HCT116 (cell line): ENCODE measurements at regions not wholly inside any gene's neighbourhood (a gene's known extent, or its start where the extent isn't known, plus 50 kb on each side); places are given as distances from the start of the nearest gene placed in this dataset.

Experiments used
- ATAC-seq: fragments of 200-7000 bp; cut with Tn5 transposase; 2 replicates; pipeline ENCODE4 v1.9.1; 2020; ENCODE audit warnings: mild to moderate bottlenecking, moderate library complexity
- BruUV-seq: library from RNA; stranded (reverse); fragments of 400-500 nt; replicated peaks from 2 replicates; lab custom pipeline; 2021; lab: Mats Ljungman, UMichigan
- CTCF ChIA-PET: fragments of 300-600 bp; sonication (Branson Sonifier 250); formaldehyde crosslinking; loops from one replicate; lab custom pipeline; 2021; ENCODE audit warnings: antibody characterized with exemption; lab: Charles Lee
- POLR2A ChIA-PET: fragments of 300-600, 350-600 bp; sonication (Branson Sonifier 250); formaldehyde crosslinking; loops from one replicate; lab custom pipeline; 2021; ENCODE audit warnings: antibody characterized with exemption; lab: Charles Lee
- RAD21 ChIA-PET, 2 experiments: fragments of 300-600 bp; sonication (Branson Sonifier 250); formaldehyde crosslinking; loops; one replicate each; lab custom pipeline; 2023; ENCODE audit warnings: low total read pairs in 2 of 2; ENCODE audit not compliant: uncharacterized antibody in 2 of 2, unreplicated experiment in 2 of 2, low non-redundant PET in 1 of 2; lab: Charles Lee
- DNase-seq: peaks from one replicate; pipeline ENCODE4 v3.0.0-alpha.2; 2010; ENCODE audit warnings: low read depth, low spot score
- H2AFZ ChIP-seq: fragments of 200-600 bp; shearing (Covaris generic), sonication (generic); 2 replicates; pipeline ENCODE4 v1.6.1; 2017; ENCODE audit warnings: low read depth, mixed run types, mixed read lengths, antibody characterized with exemption, low read length; ENCODE audit not compliant: poor library complexity, severe bottlenecking
- H3K27ac ChIP-seq: 2 replicates; pipeline ENCODE4 v1.5.1; 2012; ENCODE audit warnings: low read depth, low read length
- H3K27me3 ChIP-seq: fragments of 200-600 bp; sonication (generic); 2 replicates; pipeline ENCODE4 v1.6.1; 2016; ENCODE audit warnings: mixed run types, low read length, mixed read lengths; ENCODE audit not compliant: insufficient read depth
- H3K36me3 ChIP-seq, 2 experiments: fragments of 200-500 bp in 1 of 2; fragments of 200-600 bp in 1 of 2; sonication (Bioruptor generic) in 1 of 2; sonication (generic) in 1 of 2; 2 replicates each; pipeline versions ENCODE4 v1.5.1 to v1.6.1; 2014 to 2016; ENCODE audit warnings: low read length in 2 of 2, inconsistent platforms in 1 of 2, mixed read lengths in 1 of 2, mixed run types in 1 of 2; ENCODE audit not compliant: insufficient read depth in 2 of 2, control insufficient read depth in 1 of 2
- H3K4me1 ChIP-seq, 2 experiments: fragments of 200-600 bp in 1 of 2; sonication (generic) in 1 of 2; 2 replicates each; pipeline versions ENCODE4 v1.5.1 to v1.6.1; 2012 to 2017; ENCODE audit warnings: low read length in 2 of 2, inconsistent platforms in 1 of 2, mild to moderate bottlenecking in 1 of 2, mixed read lengths in 1 of 2, mixed run types in 1 of 2, moderate library complexity in 1 of 2; ENCODE audit not compliant: insufficient read depth in 2 of 2, control insufficient read depth in 1 of 2
- H3K4me2 ChIP-seq: fragments of 200-600 bp; sonication (generic); 2 replicates; pipeline ENCODE4 v1.6.1; 2017; ENCODE audit warnings: mixed run types, low read length, mixed read lengths
- H3K4me3 ChIP-seq, 2 experiments: fragments of 200-600 bp in 1 of 2; sonication (generic) in 1 of 2; replicated peaks in 1 of 2; 2 replicates each; pipeline ENCODE4 v1.5.1; 2011 to 2016; ENCODE audit warnings: low read length in 2 of 2, control low read depth in 1 of 2, low read depth in 1 of 2, mild to moderate bottlenecking in 1 of 2, mixed read lengths in 1 of 2, mixed run types in 1 of 2
- H3K79me2 ChIP-seq: fragments of 200-600 bp; sonication (generic); 2 replicates; pipeline ENCODE4 v1.6.1; 2017; ENCODE audit warnings: mild to moderate bottlenecking, mixed run types, low read length, moderate library complexity, mixed read lengths; ENCODE audit not compliant: insufficient read depth
- H3K9ac ChIP-seq: fragments of 200-600 bp; sonication (generic); 2 replicates; pipeline ENCODE4 v1.6.1; 2016; ENCODE audit warnings: low read length, mixed read lengths
- H3K9me2 ChIP-seq: fragments of 200-600 bp; sonication (generic), shearing (Covaris generic); 2 replicates; pipeline ENCODE4 v1.6.1; 2017; ENCODE audit warnings: mixed run types, mild to moderate bottlenecking, moderate library complexity; ENCODE audit not compliant: insufficient read depth
- H3K9me3 ChIP-seq, 2 experiments: fragments of 200-500 bp in 1 of 2; fragments of 200-600 bp in 1 of 2; sonication (Bioruptor generic) in 1 of 2; sonication (generic) in 1 of 2; 2 replicates each; pipeline ENCODE4 v1.6.1; 2014 to 2017; ENCODE audit warnings: low read length in 2 of 2, mixed read lengths in 2 of 2, inconsistent platforms in 1 of 2, low read depth in 1 of 2, mild to moderate bottlenecking in 1 of 2, mixed run types in 1 of 2, moderate library complexity in 1 of 2; ENCODE audit not compliant: control insufficient read depth in 1 of 2, insufficient read depth in 1 of 2
- H4K20me1 ChIP-seq: fragments of 200-600 bp; sonication (generic), shearing (Covaris generic); 2 replicates; pipeline ENCODE4 v1.6.1; 2017; ENCODE audit warnings: mixed run types, mild to moderate bottlenecking, moderate library complexity; ENCODE audit not compliant: insufficient read depth
- ELF1 ChIP-seq: IDR thresholded peaks from 2 replicates; pipeline ENCODE4 v1.6.1; 2012; ENCODE audit warnings: low read depth, borderline replicate concordance
- EZH2phosphoT487 ChIP-seq: fragments of 200-600 bp; IDR thresholded peaks from 2 replicates; pipeline ENCODE4 v1.6.1; 2018; ENCODE audit warnings: antibody characterized with exemption, borderline replicate concordance
- MAX ChIP-seq: IDR thresholded peaks from 2 replicates; pipeline ENCODE4 v1.6.1; 2012
- RAD21 ChIP-seq: IDR thresholded peaks from 2 replicates; pipeline ENCODE4 v1.6.1; 2012; ENCODE audit warnings: low read depth, mild to moderate bottlenecking
- REST ChIP-seq: IDR thresholded peaks from 2 replicates; pipeline ENCODE4 v1.6.1; 2012; ENCODE audit warnings: low read depth
- SIN3A ChIP-seq: IDR thresholded peaks from 2 replicates; pipeline ENCODE4 v1.6.1; 2012; ENCODE audit warnings: low read depth
- ZBTB33 ChIP-seq: IDR thresholded peaks from 2 replicates; pipeline ENCODE4 v1.6.1; 2011; ENCODE audit warnings: mild to moderate bottlenecking, low read length, moderate library complexity; ENCODE audit not compliant: insufficient replicate concordance; ENCODE audit errors: extremely low read depth
- intact Hi-C: fragments of 100-400 bp; cut with micrococcal nuclease; formaldehyde crosslinking; loops from 2 replicates; pipeline ENCODE4 v1.10.0; 2022

- no peak overlapping the region for H3K4me2 ChIP-seq
- H3K9me3 ChIP-seq = no peaks in the 10 kb centered on the region
- H3K4me3 ChIP-seq = no peak overlapping the region
- ChIA-PET RAD21 (no interaction called here), CTCF (no interaction called here), POLR2A (no interaction called here)
- no peak overlapping the region for H2AFZ ChIP-seq
- intact Hi-C loops = no loop called here
- H3K27me3 ChIP-seq = no peaks in the 10 kb centered on the region
- ATAC-seq = no peak
- no peak overlapping the region for H3K9ac ChIP-seq
- no peaks in the 10 kb centered on the region for H4K20me1 ChIP-seq
- no peaks in the 10 kb centered on the region for H3K36me3 ChIP-seq
- H3K4me1 ChIP-seq = no peaks in the 10 kb centered on the region
- H3K79me2 ChIP-seq = no peaks in the 10 kb centered on the region
- TF ChIP-seq RAD21 (no peak), ZBTB33 (no peak), ELF1 (no peak), MAX (no peak), SIN3A (no peak), EZH2phosphoT487 (no peak)
- H3K27ac ChIP-seq = no peak overlapping the region
- no peaks in the 10 kb centered on the region for H3K9me2 ChIP-seq
- no TSS peak for BruUV-seq
- DNase-seq = no peak
Observed at GRCh38 chr6:4377603-4378002, 242.2 kb upstream of the ECI2 start.

GRCh38 chr6:4374216-4374615 lies 238.8 kb upstream of the ECI2 start:
- H3K4me1 ChIP-seq = peaks cover 0 to 21% of the 10 kb centered on the region in 2 experiments; a peak in 1 of 4 replicates
- no peaks in the 10 kb centered on the region for H4K20me1 ChIP-seq
- intact Hi-C loops = no loop called here
- POLR2A ChIA-PET = no interaction called here
- no peaks in the 10 kb centered on the region for H3K27me3 ChIP-seq
- H3K79me2 ChIP-seq = no peaks in the 10 kb centered on the region
- H3K9ac ChIP-seq = no peak overlapping the region
- no peaks in the 10 kb centered on the region for H3K9me3 ChIP-seq
- DNase-seq = no peak
- no peaks in the 10 kb centered on the region for H3K36me3 ChIP-seq
- no peak for TF ChIP-seq REST
- no peak for TF ChIP-seq RAD21
- TF ChIP-seq, all 23 proteins: peak for 0
- H3K4me3 ChIP-seq = no peak overlapping the region
- RAD21 ChIA-PET = no interaction called here
- BruUV-seq = no TSS peak
- no peaks in the 10 kb centered on the region for H3K9me2 ChIP-seq
- H3K4me2 ChIP-seq = no peak overlapping the region
- no peak for ATAC-seq
- CTCF ChIA-PET = no interaction called here
- no peak overlapping the region for H2AFZ ChIP-seq
- H3K27ac ChIP-seq = no peak overlapping the region
